Limb (tissue), 2 donors: ENCODE measurements at regions not wholly inside any gene's neighbourhood (a gene's known extent, or its start where the extent isn't known, plus 50 kb on each side); places are given as distances from the start of the nearest gene placed in this dataset.
A peak's percentile ranks its signal among the peaks of the same experiment; 100 is the strongest.

Source experiments
- DNase-seq, 2 donors: peaks; one replicate each; pipeline ENCODE4 v3.0.0-alpha.2; 2016; ENCODE audit errors: extremely low spot score in 2 of 2

DNA sequence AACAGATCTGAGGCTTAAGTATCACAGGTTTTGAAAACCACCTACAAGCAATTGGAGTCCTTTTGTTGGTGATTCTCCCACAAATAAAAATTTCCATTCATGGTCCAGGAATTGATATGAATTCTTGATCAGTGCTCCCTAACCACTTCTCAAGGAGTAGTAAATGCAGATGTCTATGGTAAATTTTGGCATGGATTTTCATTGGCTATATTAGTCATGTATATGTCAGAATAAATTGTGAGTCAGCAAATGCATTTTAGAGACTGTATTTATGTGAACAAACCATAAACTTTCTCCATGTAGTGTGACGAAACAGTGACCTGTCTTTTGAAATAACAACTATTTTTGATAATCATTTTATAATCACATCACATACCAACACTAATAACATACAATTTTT is 611.1 kb downstream of the HTR1A start:
- DNase-seq: no peak

DNA sequence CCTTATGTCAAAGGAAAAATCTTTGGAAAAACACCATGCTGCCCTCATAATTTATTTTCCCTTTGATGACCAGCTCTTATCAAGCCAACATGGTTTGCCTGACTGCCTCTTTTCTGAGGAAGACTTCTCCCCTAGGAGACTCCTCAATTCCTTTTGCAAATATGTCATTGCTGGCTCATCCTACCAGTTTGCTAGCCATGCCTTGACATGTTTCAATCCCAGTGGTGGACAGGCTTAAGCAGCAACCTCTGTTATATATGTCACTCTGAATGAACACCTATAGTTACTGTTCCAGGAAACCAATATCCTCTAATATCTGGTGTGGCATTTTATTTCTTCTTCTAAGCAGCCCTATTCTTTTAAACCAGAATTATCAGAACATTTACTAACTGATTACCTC is 615.8 kb downstream of the HTR1A start:
- no peak for DNase-seq

DNA sequence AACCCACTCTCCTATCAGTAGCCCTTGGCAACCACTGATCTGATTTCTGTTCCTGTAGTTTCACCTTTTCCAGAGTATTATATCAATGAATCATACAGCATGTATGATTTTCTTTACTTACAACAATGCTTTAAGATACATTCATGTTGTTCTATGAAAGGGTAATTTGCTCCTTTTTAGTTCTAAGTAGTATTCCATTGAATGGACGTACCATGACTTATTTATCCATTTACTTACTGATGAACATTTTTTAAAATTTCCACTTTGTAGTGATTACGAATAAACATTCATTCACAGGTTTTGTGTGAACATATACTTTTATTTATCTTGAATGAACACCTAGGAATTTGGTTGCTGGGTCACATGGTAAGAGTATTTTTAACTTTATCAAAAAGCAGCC is 620.8 kb downstream of the HTR1A start:
- DNase-seq: no peak

DNA sequence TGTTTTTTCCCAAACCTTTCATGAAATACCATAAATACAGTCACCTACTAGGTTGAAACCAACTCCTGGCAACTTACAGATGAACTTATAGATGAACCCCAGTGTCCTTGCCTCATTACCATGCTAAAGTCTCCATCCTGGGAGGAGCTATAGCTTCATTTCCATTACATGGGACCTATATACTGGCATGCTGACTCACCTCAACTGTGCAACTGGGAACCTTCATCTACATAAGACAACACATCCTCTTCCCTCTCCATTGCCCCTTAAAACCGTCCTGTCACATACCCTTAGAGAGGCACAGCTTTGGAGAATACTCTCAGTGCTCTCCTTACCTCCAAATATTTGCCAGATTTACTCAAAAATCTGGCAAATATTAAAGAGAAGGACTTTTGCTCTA is 638.3 kb downstream of the HTR1A start:
- DNase-seq: no peak

DNA sequence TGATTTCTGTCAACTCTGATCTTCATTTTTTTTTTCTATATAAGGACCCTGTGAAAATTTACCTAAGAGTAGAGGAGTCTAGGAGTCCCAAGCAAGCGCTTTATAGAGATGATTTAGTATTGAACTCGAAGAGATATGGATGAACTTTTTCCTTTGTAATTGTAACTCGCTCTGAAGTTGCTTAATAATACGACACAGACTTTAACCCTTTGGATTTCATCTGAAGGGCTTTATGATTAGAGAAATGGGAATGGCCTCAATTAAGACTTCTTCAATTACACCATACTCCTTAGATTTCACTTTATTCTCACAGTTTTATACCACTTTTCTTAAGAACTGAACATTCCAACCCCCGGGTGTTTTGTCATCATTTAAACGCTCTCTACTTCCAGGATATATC is 647.7 kb downstream of the HTR1A start:
- DNase-seq: no peak

DNA sequence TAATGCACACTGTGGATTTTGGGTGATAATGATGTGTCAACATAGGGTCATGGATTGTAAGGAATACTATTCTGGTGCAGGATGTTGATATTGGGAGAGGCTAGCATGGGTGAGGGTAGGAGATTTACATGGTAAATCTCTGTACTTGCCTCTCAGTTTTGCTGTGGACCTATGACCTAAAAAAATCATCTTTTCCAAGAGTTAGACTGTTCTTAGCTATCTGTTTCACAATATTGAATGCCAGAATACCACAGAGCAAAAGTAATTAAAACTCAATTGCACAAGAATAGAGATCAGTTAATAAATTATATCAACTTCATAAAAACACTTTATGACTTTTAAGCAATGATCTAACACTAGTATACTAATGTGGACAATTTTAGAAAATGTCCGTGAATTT is 651.6 kb downstream of the HTR1A start:
- DNase-seq: no peak

DNA sequence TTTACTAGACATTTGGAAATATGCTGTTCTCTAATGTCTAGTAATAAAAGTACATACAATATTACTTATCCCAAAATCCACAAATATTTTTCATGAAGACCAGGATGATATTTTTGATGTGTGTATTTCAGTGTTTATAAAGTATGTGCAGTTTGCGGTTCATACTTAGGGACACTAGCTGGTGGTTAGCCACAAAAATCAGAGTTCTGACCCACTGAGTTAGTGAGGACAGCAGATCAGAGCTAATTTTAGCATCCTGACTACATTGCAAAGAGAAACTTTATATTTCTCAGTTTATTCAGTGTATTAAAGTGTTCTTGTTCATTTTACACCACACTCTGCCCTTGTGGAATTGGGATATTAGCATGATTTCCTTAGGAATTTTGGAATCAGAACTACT is 655.3 kb downstream of the HTR1A start:
- no peak for DNase-seq

DNA sequence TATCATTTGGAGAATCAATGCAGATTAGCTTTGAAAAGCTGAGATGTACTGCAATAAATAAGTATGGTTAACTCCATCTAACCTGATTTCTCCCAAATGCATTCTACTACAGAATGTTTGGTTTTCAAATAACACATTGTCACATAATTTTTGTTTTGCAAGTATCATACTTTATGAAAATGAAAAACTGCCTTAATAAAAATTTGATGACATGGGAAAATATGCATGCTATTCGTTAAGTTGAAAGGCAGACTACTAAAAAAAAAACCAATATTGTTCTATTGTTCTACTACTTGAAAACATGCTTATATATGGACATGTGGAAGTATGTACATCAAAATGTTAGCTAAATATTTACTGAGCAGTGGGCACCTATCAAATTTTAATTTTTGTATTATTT is 668.9 kb downstream of the HTR1A start:
- DNase-seq: no peak

DNA sequence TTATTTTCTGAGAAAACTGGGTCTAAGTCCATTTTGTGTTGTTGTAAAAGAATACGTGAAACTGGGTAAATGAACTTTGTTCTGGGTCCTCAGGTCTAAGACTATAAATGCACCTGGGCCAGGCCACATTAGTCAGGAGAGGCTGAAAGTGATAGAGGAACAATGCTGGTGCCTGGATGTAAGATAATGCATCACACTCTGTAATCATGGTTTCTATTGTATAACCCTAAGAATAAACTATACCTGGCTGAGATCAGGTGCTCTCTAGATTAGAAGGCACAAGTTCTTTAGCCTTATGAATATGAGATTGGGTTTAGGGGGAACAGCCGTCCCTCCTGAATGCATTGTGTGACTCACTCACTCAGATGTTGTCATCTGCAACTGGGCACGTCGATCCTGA is 675.5 kb downstream of the HTR1A start:
- DNase-seq: no peak

DNA sequence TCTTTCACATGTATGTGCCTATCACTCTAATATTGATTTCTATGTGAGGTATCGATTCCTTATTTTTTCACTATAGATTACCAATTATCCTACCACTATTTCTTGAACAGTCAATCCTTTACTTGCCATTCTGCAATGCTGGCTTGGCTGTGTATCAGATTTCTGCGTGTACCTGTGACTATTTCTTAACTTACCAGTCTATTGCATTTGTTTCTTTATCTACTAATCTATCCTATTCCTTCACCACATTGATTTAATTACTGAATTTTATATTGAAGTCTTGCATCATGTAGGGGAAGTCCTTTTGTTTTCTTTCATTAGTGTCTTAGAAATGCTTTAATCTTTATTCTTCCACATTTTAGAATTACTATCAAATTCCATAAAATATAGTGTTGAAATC is 684.8 kb downstream of the LRRC70 start:
- no peak for DNase-seq

DNA sequence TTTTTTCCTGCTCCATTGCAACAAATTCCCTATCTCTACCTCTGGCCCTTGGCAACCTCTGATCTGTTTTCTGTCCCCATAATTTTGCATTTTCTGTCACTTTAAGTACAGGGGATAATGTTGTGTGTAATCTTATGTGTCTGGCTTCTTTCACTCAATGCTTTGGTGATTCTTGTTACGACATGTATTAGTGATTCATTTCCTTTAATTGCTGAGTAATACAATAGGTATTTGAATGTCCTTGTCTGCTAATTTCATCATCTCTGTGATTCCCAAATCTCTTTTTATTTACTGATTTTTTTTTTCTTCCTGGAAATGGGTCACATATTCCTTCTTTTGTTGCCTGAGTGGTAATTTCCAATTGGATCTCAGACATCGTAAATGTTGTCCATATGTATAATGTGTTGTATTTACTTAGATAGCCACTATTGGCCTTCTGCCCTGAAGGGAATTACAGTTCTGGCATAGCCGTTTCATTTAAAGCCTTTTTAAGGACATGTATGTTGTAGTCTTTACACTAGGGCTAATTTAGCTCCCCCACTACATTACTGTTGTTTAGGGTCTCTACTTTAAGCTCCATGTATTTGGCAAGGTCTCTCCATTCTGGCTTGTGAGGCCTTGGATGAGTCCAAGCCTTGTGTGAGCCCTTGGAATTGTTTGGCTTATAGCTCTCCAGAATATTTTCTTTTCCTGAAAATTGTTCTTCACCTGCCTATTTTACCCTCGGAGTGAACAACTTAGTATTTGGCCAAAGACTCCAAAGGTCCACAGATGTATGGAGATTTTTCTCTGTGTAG is 683.8 kb downstream of the LRRC70 start:
- DNase-seq: no peak

DNA sequence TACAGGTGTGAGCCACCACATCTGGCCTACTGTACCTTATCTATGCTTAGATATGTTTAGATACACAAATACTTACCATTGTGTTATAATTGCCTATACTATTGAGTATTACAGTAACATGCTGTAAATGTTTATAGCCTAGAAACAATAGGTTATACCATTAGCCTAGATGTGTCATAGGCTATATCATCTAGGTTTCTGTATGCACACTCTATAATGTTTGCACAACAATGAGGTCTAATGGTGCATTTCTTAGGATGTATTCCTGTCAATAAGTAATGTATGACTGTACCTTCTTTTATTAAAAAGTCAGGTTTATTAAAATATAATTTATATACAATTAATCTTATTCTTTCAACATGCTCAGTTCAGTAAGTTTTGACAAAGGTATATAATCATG is 683.1 kb downstream of the LRRC70 start:
- DNase-seq: no peak

DNA sequence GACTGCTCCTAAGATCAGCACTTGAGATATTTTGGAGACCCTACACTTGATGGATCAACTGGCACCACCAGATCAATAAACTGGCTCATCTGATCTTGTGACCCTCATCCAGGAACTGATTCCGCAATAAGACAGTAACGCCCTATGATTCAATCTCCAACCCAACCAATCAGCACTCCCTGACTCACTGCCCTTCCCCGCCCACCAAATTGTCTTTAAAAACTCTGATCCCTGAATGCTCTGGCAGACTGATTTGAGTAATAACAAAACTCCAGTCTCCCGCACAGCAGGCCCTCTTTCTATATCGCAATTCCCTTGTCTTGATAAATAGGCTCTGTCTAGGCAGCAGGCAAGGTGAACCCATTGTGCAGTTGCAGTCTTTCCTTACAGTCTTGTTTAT is 677.0 kb downstream of the LRRC70 start:
- DNase-seq: no peak

DNA sequence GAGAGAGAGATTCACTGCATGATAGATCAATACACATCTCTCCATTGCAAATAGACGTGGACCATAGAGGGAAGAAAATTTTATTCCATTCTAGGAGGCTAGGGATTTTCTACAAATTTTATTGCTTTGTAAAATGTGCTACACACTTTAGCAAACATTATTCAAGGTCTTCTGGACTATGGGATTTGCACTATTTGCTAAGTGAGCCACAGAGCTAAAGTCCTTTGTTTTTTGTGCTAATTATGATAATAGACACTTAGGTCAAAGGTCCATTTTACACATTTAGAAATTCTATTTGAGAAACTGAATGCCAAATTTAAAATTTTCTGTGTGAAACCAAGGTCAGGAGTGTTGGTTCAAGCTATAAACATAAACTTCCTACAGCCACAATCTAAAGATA is 672.3 kb downstream of the LRRC70 start:
- DNase-seq: no peak

DNA sequence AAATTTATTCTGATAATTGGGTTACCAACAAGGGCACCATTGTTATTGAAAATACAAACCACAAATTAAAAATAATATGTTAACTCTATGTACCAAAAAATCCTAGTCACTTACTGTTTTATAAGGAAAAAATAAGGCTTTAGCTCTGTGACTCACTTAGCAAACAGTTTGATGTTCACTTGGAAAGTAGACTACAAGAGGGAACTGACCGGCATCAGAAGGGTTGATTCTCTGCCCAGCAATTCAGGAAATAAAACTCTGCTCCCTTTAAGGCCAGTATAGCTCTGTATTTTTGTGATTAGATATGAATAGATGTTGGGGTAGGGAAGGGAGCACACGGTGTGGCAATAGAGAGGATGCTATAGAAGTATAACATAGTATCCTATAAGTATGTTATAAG is 671.3 kb downstream of the LRRC70 start:
- no peak for DNase-seq

DNA sequence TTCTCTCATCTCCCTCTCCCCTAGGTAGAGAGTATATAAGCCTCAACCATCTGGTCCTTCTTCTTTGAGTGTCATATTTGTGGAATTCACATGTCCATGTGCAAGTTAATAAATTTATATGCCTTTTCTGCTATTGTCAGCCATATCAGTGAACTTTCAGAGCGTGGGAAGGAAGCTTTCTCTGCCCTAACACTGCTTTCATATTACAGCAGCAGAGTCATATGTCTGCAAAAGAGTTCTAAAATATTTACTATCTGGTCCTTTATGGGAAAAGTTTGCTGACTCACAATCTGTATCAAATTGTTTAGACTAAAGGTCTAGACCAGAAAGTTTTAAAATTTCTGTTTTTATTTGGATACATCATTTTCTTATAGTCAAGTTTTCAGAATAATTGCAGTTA is 669.0 kb downstream of the LRRC70 start:
- DNase-seq: no peak

DNA sequence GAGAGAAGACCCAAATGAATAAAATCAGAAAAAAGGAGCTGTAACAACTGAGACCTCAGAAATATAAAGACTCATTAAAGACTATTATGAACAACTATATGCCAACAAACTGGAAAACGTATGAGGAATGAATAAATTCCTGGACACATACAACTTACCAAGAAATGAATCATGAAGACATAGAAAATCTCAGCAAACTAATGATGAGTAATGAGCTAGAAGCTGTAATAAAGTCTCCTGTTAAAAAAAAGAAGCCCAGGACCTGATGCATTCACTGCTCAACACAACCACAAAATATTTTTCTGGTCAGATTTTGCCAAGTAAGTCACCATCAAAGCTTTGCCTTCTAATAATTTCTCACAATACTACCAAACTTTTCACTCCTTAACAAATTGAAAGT is 666.7 kb downstream of the LRRC70 start:
- no peak for DNase-seq

DNA sequence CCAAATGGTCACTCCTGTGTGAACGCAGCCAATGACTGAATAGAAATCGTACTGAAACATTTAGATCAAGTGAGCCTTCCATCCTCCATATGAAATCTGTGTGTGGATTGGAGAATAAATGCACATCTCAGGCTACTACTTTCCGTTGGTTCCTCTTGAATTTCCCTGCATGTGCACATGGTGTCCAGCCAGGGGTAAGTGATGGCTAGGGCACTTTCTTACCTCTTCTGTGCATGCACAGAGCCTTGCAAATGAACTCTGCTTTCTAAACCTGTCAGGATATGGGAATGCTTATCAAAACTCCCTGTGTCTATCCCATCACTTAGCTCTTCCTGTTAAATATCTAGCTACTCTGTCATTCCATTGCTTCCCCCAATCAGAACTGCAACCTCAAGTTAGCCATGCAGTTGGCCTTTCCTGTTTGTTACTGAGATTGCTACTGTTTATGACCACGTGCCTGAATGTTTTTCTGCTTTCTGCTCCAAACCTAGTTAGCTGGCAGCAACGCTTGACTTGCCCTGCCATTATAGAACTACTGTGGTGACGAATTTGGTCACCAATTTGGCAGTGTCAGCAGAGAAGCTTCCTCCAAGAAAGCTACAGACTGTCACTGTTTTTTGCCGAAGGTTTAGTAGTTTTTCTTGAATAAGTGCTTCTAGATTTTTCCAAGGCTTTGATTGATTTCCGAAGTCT is 661.6 kb downstream of the LRRC70 start:
- no peak for DNase-seq

DNA sequence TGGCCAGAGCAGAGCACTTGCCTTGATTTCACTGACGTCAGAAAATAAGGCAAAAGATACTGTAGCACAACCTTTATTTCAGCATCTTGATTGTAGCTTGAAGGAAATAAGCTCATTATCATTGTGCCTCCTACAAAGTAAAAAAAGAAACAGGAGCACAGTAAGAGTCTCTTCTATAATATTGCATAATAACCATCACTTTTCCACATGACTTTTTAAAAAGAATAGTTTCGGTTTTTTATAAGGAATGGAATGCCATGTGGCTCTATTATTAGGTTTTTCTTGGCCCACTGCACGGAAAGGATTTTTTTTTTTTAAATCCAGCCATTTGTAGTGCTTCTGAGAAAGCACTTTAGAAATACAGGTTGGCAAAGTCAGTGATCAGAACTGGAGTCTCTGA is 655.3 kb downstream of the LRRC70 start:
- peak in 1 of 2 donors; percentile 23 for DNase-seq

DNA sequence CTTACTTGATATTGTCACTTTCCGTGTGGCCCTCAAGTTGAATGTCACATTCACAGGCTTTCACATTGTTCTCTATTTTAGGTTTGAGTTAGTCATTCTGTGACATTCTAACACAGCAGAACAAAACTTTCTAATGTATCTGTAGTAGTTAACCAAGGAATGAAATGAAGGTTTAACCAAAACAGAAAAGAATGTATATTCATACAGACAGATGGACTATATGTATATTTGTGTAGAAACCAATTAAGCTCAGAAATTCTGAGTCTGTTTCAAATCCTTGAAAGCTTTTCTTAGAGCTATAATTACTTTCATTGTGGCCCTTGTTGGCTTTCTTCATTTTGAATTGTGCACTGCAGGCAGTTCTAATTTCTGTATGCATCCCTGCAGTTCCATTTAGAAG is 654.7 kb downstream of the LRRC70 start:
- DNase-seq: no peak

DNA sequence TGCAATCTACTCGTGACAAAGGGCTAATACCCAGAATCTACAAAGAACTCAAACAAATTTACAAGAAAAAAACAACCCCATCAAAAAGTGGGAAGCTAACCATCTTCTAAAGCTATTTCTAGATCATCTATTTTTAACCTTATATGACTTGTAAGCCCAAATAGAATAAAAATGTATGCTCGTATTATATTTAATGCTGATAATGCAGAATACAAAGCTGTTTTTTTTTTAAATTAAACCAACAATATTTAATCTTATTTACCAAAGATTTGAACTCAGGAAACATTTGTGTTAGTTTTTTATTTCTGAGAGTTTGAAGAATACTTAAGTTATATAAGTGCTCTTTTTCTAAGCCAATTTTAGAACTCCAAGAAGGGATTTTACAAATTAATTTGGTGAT is 652.1 kb downstream of the LRRC70 start:
- no peak for DNase-seq

DNA sequence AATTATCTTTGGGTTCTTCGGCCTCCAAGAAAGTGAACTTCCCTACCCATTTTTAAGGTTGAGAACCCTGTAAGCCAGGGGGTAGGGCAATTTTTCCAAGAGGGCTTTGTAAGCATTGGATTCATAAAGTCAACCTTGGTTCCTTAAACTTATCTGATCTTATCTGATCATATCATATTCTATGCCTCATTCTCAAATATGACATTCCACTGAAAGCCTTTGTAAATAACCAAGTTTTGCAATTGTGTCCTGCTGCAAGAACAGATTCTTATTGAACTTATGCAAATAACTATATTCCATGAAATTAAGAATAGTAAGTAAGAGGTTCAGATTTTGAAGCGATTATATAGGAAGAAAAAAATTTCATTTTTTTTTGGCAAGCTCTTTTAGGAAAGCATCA is 649.5 kb downstream of the LRRC70 start:
- no peak for DNase-seq

DNA sequence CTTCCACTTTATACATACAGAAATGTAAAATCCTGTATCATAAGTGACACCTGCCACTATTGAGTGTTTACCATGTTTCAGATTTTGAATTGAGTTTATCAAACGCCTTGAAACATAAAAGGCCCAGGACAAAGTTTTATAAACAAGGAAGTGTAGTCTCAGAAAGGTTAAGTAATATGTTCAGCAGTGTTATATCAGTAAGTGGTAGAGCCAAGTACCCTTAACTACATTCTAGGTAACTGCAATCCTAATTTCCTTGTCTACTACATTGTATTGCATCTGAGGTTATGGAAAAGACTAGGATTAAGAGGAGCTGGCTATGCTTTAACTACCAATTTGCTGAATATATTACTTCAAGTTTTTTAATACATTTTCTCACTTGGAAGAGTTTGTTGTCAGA is 641.6 kb downstream of the LRRC70 start:
- no peak for DNase-seq
